Suppressor macrophage treated with lipopolysaccharide for 4 hours (primary cell): ENCODE measurements at regions not wholly inside any gene's neighbourhood (a gene's known extent, or its start where the extent isn't known, plus 50 kb on each side); places are given as distances from the start of the nearest gene placed in this dataset.
"Not testable (repeated sequence)": the region's sequence is repeated elsewhere in the genome, so short reads cannot be mapped to it uniquely, and the experiment has no call there.

Experiments
- DNase-seq: peaks from one replicate; pipeline ENCODE4 v3.0.0-alpha.2; 2020

DNA sequence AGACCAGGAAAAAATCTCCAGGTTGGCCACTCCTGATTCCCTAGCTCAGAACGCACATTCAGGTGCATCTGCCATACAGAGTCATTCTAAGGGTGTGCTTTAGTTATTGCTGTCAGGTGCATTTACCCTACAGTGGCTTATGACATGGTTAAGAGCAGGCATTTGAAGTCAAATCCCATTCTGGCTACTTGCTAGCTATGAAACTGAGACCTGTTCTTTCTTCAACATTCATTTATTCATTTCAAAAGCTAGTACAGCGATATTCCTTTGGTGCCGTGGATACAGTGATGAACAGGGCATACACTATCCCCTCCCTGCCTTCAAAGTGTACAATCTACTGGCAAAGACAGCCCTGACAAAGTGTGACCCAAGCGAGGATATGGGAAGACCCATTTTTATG, 508.3 kb downstream of the NPIPA7 start:
- DNase-seq: no peak

DNA sequence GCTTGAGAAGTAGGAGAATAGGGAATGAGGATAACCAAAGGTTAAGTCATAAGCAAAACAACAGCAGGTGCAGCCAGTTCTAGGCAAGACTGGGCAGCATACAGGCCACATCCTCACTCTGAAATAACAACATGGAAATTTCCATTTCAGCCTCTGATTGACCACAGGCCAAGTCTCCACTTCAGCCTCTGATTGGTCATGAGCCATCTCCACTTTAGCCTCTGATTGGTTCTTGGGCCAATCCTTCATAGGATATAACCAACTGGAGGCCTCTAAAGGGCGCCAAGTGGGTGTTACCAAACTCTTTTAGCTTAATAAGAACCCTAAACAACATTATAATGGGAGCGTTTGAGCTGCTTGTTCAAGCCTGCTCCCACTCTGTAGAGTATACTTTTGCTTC, 512.0 kb downstream of the NPIPA7 start:
- DNase-seq: no peak

DNA sequence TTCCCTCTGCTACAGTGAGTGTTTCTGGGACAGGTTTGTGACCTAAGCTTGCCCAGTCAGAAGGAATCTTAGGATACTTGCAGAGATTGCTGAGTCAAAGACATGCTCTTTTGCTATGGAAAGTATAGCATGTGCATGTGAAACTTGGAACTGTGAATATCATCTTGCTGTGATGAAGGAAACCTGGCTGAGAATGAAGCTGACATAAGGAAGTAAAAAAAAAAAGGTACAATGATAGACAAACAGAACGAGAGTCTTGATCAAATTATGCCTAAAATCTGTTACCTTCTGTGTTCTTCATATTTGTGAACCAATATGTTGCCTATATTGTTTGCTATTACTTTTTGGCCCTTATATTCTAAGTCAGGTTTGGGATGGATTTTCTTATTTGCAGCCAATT, 525.7 kb downstream of the NPIPA7 start:
- DNase-seq: no peak

DNA sequence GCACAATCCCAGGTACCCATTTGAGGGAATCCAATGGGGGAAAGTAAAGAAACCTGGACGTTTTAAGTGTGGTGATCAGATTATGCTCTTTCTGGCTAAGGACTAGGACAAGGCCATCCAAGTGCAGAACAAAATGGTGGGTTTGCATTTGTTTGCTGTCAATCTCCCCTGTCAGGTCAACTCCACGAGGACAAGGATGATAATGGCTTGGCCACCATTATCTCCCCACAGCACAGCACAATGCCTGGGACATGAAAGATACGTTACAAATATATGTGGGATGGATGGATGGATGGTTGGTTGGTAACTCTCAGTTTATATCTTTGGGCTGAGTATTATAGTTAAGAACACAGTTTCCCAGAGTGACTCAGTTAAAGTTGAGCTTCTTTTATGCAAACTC, 526.9 kb downstream of the NPIPA7 start:
- no peak for DNase-seq

DNA sequence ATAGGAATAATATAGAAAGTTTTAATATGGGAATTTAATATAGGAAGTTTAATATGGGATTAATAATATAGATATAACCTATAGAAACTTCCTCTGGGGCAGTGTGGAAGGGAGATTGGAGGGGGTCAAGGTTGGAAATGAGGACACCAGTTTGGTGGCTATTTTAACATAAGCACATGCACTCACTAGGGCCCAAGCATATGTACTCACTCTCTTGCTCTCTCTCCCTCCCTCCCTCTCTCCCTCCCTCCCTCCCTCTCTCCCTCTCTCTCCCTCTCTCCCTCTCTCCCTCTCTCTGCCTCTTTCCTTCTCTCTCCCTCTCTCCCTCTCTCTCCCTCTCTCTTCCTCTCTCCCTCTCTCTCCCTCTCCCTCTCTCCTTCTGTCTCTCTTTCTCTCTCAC, 528.1 kb downstream of the NPIPA7 start:
- DNase-seq: no peak

DNA sequence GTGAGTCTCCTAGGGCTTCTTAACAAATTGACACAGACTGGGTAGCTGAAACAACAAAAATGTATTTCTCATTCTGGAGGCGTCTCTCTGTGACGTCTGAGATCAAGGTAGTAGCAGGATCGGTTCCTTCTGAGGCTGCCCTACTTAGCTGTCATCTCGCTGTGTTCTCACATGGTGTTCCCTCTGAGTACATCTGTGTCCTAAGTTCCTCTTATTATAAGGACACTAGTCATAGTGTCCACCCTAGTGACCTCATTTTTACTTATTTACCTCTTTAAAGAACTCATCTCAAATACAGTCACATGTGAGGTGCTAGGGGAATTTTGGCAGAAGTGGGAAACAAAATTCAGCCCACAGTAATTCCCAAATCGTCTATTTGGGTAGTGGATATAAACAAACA, 529.1 kb downstream of the NPIPA7 start:
- peak; percentile 15 for DNase-seq

DNA sequence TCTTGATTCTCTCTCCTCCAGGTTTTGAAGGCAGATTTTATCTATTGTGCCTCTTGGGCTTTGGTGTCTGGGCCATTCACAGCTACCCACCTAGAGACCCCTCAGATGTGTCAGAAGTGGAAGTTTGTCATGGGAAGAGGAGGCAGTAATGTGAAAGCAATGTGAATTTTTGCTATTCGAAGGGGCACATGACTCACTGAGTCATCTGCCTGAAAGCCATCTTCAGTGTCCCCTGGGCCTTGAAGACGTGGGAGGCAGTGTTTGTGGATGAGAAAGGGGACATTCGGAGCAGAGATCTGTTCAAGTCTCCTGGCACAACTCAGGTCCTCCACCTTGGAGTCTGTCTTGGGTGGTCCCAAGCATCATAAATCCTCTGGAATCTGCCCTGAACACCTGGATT, 530.2 kb downstream of the NPIPA7 start:
- peak; percentile 2 for DNase-seq

DNA sequence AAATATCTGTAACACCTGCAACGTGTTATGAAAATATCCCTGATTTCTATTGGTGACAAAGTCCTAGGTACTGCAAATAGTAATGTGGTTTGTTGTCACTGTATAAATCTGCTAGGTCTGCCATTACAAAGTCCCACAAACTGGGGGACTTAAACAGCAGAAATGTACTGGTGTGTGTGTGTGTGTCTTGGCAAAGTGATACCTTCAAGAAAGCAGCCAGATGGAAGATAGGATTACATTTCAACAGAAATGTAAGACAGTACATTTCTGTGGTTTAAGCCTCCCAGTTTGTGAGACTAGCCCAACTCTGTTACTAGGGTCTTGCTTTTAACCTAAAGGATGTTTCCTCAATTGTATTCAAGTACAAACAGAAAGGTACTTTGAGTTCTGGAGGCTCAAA, 531.7 kb downstream of the NPIPA7 start:
- DNase-seq: no peak

DNA sequence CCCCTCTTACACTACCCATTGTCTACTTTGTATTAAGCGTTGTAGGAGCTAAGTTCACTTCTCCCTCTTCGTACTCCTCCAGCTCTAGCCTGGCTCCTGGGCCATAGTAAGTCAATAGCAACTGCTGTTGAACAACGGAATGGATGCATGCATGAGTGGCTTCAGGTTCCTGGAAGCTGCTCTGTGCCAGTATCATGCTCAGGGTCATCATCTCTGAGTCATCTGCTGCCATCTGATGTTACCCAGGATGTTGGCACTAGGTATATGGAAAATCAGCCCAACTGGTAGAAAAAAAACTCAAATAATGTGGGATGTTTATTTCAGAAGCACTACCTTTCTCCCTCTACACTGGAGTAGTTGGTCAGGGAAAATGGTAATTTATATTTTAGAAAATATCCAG, 536.8 kb downstream of the NPIPA7 start:
- no peak for DNase-seq

DNA sequence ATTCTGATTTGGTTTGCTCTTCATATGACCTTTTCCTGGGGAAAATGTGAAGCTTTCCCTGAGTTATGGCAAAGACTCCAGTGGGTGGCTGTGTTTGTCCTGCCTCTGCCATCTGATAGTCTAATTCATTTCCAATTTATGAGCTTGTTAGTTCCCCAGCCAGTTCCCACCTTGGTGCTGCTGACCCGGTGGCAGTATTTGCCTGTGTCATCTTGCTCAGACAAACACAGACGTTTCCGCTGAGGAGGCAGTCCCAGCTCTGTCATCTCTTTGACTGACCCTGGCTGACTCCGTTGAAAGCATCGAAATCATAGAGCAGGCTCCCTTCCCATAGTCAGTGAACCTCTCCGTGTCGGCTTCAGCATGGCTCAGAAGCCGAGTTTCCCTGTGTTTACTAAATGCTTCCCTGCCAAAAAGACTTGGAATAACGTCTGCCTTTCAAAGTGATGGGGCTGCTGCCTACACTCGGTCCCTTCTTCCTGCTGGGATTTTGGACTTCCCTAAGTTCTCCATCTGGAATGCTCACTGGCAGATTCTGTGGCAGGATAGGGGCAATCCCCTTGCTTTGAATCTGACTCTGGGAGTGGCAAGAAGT, 538.3 kb downstream of the NPIPA7 start:
- no peak for DNase-seq

DNA sequence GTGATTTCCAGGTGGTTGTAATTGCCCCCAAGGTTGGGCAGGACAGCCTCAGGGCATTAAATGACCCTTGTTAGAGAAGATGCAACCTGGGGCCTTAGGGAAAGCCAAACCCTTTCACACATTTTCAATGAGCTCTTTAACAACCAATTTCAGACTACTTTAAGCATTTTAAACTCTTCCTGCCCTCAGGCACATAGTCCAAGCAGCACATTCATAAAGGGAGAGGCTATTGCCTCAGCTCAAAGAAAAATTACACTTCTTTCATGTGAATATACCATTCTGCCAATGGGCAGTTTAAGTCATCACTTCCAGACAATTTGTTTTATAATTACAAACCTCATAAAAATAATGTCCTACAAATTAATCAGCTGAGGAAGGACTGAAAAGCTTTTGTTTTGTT, 544.5 kb downstream of the NPIPA7 start:
- no peak for DNase-seq

DNA sequence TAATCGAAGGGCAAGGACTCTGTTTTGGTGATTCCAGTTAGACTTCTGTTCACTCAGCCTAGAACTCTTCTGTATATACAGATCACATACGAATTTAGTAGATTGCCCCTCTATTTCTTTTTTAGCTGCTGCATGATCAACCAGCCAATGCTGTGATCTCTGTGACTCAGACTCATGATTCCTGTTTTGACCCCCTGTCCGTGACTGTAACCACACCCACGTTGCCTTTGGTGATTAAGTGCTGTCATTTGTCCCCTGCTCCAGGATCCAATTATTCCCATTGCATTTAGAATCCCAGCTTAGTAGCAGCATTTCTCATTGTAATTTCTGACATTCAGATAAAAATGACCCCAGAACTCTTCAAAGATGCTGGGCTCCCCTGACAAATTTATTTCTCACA, 545.7 kb downstream of the NPIPA7 start:
- DNase-seq: peak; percentile 5

DNA sequence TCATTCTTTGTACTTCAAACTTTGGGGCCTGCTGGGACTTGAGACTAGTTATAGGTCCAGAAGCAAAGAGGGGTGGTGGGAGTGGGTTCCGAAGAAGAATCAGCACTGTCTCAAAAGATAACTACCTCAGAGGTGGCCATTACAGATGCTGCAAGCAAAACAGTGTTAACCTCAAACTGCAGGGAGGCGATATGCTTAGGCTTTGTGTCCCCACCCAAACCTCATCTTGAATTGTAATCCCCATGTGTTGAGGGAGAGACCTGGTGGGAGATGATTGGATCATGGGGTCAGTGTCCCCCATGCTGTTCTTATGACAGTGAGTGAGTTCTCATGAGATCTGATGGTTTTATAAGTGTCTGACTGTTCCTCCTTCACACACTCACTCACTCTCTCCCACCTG, 545.3 kb downstream of the XYLT1 start:
- DNase-seq: no peak

DNA sequence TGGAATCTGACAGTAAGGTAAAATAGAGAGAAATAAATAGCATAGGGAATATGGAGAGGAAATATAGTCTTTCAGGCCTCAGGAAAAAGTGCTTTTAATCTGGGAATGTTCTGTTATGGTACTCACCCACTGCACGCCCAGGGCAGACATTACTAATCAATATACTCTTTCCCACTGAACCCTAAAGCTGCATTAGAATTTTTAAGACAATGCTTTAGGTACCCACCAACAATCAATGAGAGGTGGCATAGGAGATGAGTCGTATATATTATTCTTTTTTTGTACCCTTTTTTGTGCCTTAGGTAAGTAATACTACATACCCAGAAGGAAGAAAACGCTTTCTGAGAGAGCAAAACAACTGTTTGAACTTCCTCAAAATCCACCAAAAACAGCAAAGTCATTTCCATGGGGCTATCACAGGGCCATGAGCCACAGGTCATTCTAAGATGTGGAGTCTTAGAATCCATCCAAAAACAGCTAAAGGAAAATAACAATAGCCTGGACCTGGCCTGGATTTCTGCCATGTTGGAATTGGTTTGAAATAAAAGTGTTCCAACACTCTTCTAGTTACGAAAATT, 542.1 kb downstream of the XYLT1 start:
- peak; percentile 16 for DNase-seq

DNA sequence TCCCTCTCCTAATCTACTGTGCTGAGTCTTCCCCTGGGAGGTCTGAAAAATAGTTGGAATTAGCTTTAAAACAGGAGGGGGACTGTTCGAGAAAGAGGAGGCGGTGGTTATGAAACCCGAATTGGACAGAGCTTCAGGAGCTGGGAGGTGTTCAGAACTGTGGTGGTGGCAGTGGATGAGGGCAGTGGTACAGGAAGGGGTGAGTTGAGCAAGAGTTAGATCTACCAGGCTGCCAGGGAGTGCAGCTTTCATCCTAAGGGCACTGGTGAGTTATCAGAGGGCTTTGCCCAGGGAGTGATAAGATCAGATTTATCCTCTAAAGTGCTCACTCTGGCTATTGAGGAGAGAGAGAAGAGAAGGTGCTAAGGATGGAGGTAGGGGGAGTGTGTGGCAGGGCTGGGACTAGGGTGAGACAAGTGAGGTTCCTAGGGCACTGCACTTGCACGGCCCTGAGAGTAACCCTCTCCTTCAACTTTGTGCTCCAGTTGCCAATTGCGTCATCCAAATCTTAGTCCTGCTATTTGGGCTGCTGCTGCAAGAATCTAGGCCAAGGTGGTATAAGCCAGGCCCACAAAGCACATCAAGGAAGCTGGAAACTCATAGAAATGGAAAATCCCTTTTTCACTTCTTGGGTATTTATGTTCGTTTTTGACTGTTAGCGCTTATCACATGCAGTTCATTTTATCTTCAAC, 540.3 kb downstream of the XYLT1 start:
- no peak for DNase-seq

DNA sequence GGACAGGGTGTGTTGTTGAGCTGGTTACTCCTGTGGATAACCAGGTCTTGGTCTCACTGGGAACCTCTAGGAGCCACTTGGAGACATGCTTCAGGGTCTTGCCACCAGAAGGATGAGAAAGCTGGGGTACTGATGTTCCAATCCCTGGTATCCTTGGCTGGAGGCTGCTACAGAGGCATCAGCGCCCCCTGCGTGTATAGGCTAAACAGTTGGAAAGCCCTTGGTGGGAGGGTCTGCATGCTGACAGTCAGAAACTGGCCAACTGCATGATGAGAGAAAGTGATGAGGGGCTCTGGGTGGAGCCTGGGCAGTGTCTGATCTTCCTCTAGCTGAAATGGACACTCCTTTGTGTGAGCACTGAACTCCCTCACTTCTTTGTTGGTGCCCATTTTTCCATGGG, 536.9 kb downstream of the XYLT1 start:
- no peak for DNase-seq

DNA sequence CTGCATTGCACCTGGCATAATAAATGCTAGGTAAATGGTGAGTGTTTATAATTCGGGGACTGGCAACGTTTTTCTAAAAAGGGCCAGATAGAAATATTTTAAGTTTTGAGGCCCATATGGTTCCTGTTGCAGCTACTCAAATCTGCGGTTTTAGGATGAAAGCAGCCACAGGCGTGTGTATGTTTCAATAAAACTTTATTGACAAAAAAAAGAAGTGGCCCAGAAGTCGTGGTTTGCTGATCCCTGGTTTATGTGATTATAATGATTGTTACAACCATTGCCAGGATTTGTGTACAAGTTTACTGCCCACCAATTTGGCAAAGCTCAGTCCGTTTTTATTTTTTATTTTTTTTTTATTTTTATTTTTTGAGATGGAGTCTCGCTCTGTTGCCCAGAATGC, 536.1 kb downstream of the XYLT1 start:
- no peak for DNase-seq

DNA sequence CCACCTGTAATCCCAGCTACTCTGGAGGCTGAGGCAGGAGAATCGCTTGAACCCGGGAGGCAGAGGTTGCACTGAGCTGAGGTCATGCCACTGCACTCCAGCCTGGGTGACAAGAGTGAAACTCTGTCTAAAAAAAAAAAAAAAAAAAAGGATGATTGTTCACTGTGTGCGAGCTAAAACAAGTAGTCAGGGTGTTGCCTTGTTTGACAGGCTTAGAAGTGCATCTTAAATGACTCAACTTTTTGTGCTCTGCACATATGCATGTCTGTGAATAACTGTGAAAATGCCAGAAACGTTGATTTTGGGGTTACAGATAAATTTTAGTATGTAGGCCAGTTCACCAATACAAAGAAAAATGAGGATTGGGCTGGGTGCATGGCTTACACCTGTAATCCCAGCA, 534.9 kb downstream of the XYLT1 start:
- DNase-seq: not testable (repeated sequence)

DNA sequence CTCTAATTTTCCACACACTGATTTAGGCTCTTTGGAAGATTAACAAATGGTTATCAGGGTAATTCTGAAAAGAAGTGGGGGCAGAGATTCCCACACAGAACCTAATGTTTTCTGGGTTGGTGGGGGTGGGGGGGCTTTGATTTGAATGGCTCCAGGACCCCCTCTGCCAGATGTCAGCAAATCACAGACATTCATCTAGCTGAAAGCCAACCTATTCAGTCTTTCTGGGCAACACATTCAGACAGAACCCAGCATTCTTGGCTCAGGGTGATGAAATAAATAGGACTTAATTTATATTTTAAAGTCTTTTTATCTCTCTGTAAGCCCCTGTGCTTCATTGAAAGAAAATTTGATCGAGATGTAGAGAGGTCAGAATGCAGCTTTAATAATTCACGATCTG, 533.2 kb downstream of the XYLT1 start:
- no peak for DNase-seq

DNA sequence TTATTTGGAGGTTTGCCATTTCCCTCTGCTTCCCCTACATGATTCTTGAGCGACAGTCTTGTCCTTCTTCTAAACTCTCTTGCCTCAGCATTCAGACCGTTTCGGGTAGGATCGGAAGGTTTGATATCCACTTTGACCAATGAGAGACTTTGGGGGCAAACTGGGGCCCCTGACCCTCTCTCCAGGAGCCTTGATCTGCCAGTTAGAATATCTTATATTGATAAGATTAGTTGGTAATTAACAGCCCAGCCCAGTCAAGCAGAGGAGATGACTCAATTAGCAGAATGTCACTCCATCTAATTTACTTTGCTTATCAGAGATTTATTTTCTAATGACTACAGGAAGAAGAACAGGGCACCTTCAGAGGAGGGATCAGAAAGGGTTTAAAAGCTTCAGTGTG, 532.8 kb downstream of the XYLT1 start:
- DNase-seq: no peak

DNA sequence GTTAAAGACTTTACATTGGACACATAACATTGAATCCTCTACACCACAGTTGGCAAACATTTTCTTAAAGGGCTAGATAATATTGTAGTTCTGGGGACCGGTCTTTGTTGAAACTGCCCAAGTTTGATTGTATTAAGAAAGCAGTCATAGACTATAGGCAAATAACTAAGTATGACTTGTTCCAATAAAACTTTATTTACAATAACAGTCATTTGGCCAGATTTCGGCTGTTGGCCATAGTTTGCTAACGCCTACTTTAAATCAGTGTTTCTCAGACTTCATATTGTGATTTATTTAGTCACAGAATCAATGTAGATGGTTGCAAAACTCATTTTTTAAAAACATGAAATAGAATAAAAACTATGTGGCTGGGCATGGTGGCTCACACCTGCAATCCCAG, 531.8 kb downstream of the XYLT1 start:
- DNase-seq: no peak

DNA sequence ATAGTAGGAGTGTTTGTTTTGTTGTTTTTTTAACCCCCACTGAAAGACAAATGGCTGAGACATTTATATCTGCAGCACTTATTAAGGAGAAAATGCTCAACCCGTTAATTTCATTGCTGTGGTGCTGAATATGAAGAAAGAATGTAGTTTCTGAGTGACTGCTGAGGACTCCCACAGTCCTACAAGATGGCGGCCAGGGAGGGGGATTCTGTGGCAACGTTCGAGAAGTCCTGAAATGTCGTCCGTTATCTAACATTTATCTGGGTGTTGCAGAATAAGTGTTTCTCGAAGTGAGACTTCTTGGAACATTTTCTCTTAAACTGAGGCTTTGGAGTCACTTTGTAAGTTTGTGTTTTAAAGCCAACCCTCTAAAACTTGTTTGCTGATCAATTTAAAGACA, 530.4 kb downstream of the XYLT1 start:
- no peak for DNase-seq

DNA sequence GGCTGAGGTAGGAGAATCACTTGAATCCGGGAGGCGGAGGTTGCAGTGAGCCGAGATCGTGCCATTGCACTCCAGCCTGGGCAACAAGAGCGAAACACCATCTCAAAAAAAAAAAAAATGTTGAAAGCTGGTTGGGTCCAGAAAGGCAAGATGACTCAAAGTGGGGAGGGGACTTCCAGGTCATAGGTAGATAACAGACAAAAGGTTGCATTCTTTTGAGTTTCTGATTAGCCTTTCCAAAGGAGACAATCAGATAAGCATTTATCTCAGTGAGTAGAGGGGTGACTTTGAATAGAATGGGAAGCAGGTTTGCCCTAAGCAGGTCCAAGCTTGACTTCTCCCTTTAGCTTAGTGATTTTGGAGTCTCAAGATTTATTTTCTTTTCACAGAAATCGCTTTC, 527.9 kb downstream of the XYLT1 start:
- DNase-seq: not testable (repeated sequence)

DNA sequence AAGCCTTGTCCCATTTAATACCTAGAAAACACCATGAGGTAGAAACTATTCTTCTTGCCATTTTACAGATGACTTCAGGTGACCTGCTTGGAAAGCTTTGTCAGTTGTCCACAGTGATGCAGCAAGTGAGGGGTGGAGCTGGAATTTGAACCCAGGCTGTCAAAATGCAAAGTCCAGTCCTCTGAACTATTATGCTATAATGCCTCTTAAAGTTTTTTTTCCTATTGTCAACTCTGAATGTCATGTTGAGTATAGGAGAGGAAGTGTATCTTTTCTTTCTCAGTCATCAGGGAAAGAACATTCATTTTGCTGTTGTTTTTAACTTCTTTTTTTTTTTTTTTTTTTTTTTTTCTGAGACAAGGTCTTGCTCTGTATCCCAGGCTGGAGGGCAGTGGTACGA, 525.6 kb downstream of the XYLT1 start:
- DNase-seq: no peak

DNA sequence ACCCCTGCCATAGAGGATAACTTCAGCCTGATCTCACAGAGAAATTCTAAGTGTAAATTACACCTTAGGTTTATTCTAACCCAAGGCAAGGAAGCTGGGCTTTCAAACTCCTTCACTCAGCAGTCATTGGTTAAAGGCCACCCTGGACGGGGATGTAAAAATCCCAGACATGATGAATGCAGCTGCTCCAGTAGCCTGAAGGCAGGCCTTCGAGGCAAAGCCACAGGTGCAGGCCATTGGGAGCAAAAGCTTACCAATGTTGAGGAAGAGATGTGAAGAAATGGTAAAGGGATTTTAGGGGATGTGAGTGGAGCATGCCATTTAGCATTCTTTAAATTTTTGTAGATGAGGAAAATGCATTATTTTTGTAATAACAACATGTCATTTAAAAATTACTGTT, 514.4 kb downstream of the XYLT1 start:
- DNase-seq: no peak
